BLaER1 (cell line): ENCODE measurements at regions not wholly inside any gene's neighbourhood (a gene's known extent, or its start where the extent isn't known, plus 50 kb on each side); places are given as distances from the start of the nearest gene placed in this dataset.

Experiments used
- H3K27ac ChIP-seq: shearing (Covaris generic); formaldehyde crosslinking; 2 replicates; pipeline ENCODE4 v1.8.1; 2022
- H3K27me3 ChIP-seq: shearing (Covaris generic); formaldehyde crosslinking; 2 replicates; pipeline ENCODE4 v1.8.1; 2022
- H3K36me3 ChIP-seq: shearing (Covaris generic); formaldehyde crosslinking; 2 replicates; pipeline ENCODE4 v1.8.1; 2022
- H3K4me1 ChIP-seq: shearing (Covaris generic); formaldehyde crosslinking; 2 replicates; pipeline ENCODE4 v1.8.1; 2022
- H3K4me2 ChIP-seq: shearing (Covaris generic); formaldehyde crosslinking; 2 replicates; pipeline ENCODE4 v1.8.1; 2022
- H3K4me3 ChIP-seq: shearing (Covaris generic); formaldehyde crosslinking; 2 replicates; pipeline ENCODE4 v1.8.1; 2022
- H3K9ac ChIP-seq: shearing (Covaris generic); formaldehyde crosslinking; 2 replicates; pipeline ENCODE4 v1.8.1; 2022
- H3K9me3 ChIP-seq: shearing (Covaris generic); formaldehyde crosslinking; 2 replicates; pipeline ENCODE4 v1.8.1; 2022
- H4K20me1 ChIP-seq: shearing (Covaris generic); formaldehyde crosslinking; 2 replicates; pipeline ENCODE4 v1.8.1; 2022
- Cebpa-rat ChIP-seq: shearing (Covaris generic); IDR thresholded peaks from 2 replicates; pipeline ENCODE4 v1.8.1; 2022

- no peak for TF ChIP-seq Cebpa-rat
- Histone ChIP-seq H3K27me3 (no peaks in the 10 kb centered on the region), H3K4me2 (no peak overlapping the region), H3K4me3 (no peak overlapping the region), H4K20me1 (no peaks in the 10 kb centered on the region), H3K9me3 (no peaks in the 10 kb centered on the region), H3K36me3 (no peaks in the 10 kb centered on the region), H3K4me1 (no peaks in the 10 kb centered on the region), H3K9ac (no peak overlapping the region), H3K27ac (no peak overlapping the region)
Observed at GRCh38 chr3:168878655-168879054, 782.9 kb upstream of the GOLIM4 start.

DNA sequence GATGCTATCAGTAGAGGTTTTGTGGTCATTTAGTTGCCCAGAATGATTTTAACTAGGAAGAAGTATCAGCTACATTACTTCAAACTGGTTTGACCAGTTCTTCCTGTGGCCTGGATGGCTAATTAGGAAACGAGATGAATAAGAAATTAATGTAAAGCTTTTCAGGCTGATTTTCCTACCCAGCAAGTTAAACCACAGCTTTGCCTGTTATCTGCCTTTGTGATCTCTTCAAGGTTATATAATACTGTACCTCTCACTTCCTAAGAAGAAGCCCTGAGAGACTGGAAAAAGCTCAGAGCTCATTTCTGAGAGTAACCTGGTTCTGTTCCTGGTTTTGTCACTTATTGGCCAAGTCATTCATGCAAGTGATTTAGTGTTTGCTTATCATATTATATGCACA lies 782.2 kb upstream of the GOLIM4 start:
- H4K20me1 ChIP-seq, result no peaks in the 10 kb centered on the region
- no peaks in the 10 kb centered on the region for H3K9me3 ChIP-seq
- H3K27me3 ChIP-seq, result no peaks in the 10 kb centered on the region
- H3K36me3 ChIP-seq, result no peaks in the 10 kb centered on the region
- no peak overlapping the region for H3K27ac ChIP-seq
- no peak for TF ChIP-seq Cebpa-rat
- no peak overlapping the region for H3K4me2 ChIP-seq
- H3K4me1 ChIP-seq, result no peaks in the 10 kb centered on the region
- no peak overlapping the region for H3K4me3 ChIP-seq
- no peak overlapping the region for H3K9ac ChIP-seq

DNA sequence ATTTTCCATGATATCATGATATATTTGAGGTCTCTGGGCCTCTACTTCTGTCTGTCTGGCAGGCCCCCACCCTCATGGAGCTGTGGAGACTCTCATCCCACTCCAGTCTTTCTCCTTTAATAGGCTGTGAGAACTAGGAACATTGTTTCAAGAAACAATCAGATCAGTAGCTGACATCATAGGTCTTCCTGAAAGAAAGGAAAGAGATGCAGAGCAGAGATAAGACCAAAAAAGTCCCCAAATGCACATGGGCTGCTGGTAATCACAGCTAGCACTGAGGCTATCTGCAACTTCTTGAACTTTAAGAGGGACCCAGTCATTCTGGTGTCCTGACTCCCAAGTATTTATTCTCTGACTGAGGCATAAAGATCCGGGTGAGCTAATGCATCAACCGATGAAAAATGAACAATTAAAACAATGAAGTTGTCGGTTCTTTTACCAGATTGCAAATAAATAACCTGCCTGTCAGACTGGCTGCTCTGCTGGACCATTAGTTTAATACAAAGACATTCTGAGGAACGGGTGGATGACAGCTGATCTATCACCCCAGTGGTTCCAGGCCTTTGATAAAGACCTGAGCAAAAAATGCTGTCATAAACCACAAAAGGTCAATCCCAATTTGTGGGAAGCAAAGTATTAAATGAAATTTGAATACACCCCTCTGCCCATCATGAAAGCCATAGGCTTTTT lies 780.8 kb upstream of the GOLIM4 start:
- Histone ChIP-seq H3K27ac (no peak overlapping the region), H3K9me3 (no peaks in the 10 kb centered on the region), H3K9ac (no peak overlapping the region), H3K4me1 (no peaks in the 10 kb centered on the region), H3K36me3 (no peaks in the 10 kb centered on the region), H3K4me3 (no peak overlapping the region), H4K20me1 (no peaks in the 10 kb centered on the region), H3K27me3 (no peaks in the 10 kb centered on the region), H3K4me2 (no peak overlapping the region)
- TF ChIP-seq Cebpa-rat, result no peak

DNA sequence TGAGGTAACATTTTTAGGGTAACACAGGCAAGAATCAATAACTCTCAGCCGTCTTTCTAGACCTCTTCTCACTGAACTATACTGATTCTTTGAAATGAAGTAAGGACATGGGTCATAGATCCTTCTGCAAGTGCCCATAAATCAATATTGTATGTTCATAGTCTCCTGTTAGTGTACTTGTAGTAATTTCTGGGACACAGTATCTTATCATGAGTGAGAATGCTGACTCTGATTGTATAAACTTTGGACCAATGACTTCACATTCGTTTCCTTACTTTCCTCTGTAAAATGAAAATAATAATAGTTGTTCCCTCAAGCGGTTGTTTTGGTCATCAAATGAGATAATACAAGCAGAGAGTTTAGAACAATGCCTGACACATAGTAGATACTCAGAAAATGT lies 777.1 kb upstream of the GOLIM4 start:
- Histone ChIP-seq H3K9ac (no peak overlapping the region), H3K4me1 (no peaks in the 10 kb centered on the region), H3K36me3 (no peaks in the 10 kb centered on the region), H3K4me2 (no peak overlapping the region), H3K4me3 (no peak overlapping the region), H3K27ac (no peak overlapping the region), H3K9me3 (no peaks in the 10 kb centered on the region), H3K27me3 (no peaks in the 10 kb centered on the region), H4K20me1 (no peaks in the 10 kb centered on the region)
- TF ChIP-seq Cebpa-rat, result no peak

GRCh38 chr3:168870892-168871291 lies 775.2 kb upstream of the GOLIM4 start:
- Histone ChIP-seq H3K36me3 (no peaks in the 10 kb centered on the region), H3K27ac (no peak overlapping the region), H3K27me3 (no peaks in the 10 kb centered on the region), H3K9me3 (no peaks in the 10 kb centered on the region), H4K20me1 (no peaks in the 10 kb centered on the region), H3K4me1 (no peaks in the 10 kb centered on the region), H3K4me3 (no peak overlapping the region), H3K9ac (no peak overlapping the region), H3K4me2 (no peak overlapping the region)
- no peak for TF ChIP-seq Cebpa-rat

DNA sequence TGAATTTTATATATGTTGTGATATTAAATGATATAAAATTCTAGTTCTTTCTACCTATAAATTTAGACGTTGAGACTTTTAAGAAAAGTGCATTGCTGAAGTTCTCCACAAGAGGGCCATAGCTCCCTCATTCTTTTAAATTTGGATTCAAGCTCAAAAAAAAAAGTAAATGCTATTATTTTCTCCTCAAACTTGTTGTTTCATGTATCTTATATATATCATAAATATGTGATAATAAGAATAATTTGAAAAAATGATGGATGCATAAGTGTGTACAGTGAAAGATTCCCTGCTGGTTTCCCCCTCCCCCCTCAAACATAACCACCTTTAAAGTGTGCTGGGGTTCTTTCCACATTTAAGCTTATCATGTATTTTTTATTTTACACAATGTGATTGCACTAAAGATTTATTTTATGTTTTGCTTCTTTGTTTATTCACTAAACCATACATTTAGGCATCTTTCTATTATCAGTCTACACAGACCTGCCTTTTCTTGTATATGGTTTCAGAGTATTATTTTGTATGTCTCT lies 769.4 kb upstream of the GOLIM4 start:
- no peaks in the 10 kb centered on the region for H3K9me3 ChIP-seq

DNA sequence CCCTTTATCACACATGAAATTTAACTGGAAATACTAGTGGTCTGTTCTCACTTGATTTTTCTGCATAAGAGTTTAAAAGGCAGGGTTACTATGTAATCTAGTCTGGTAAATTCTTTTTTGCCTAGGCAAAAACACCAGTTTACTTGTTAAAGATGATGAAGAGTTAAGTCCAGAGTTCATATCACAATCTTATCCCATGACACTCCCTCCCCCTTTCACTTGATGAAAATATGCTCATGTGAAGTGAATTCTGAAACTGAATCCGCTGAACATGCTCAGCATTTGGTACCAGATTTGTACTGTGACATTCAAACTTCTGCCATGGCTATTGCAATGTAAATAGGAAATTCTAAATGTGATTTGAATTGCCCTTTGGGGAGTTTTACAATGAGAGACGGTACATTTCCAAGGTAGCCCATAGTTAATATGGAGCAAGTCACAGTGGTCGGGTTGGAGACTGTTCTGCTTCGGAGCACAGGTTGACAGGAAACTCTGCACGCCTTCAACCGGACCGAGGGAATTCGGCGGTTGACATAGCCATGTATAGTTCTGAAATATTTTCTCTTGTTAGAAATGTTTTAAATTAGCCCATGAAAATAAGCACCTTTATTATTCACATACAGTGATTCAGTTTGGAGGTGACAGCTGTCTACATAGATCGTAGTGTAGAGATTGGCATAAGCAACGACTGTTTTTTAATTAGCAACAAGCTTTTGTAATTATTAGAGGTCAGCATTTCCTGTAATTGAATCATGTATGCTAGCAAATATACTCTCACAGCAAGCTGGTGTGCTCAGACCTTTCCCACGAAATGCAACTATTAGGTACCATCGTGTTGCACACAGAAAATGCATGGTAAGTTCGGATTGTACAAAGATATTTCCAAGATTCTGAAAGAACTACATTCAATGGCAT lies 768.6 kb upstream of the GOLIM4 start:
- peak overlapping the region; percentile 75 for H3K4me2 ChIP-seq
- H3K27ac ChIP-seq, result no peak overlapping the region
- peaks cover 33% of the 10 kb centered on the region for H3K4me1 ChIP-seq
- no peaks in the 10 kb centered on the region for H3K36me3 ChIP-seq
- H4K20me1 ChIP-seq, result no peaks in the 10 kb centered on the region
- H3K27me3 ChIP-seq, result no peaks in the 10 kb centered on the region
- no peak overlapping the region for H3K9ac ChIP-seq
- H3K9me3 ChIP-seq, result no peaks in the 10 kb centered on the region
- no peak overlapping the region for H3K4me3 ChIP-seq
- TF ChIP-seq Cebpa-rat, result no peak

More for the DNA sequence above, 769.4 kb upstream of the GOLIM4 start:
- no peaks in the 10 kb centered on the region for H3K36me3 ChIP-seq
- TF ChIP-seq Cebpa-rat, result no peak
- no peaks in the 10 kb centered on the region for H4K20me1 ChIP-seq
- no peak overlapping the region for H3K4me3 ChIP-seq
- H3K4me1 ChIP-seq, result peaks cover 25% of the 10 kb centered on the region
- H3K27me3 ChIP-seq, result no peaks in the 10 kb centered on the region
- H3K4me2 ChIP-seq, result peak overlapping the region; percentile 75
- H3K27ac ChIP-seq, result no peak overlapping the region
- H3K9ac ChIP-seq, result no peak overlapping the region

DNA sequence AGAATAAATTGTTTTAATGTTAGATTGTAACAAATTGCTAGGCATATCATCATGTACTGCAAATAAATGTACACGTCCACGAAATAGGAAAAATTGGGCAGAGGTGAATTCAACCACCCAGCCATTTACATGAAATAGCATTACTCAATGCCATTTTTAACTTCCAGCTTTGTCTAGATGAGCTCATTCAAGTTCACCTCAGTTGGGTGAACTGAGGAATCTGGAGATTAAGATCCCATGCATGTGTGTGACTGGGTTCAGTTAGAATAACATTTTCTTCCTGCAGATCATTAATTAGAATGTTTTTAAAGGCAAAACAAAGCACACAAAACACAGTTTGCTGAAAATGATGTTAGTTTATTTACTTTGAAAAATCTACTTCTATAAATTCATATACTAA lies 767.8 kb upstream of the GOLIM4 start:
- Histone ChIP-seq H3K4me1 (peaks cover 41% of the 10 kb centered on the region), H3K4me2 (no peak overlapping the region), H3K36me3 (no peaks in the 10 kb centered on the region), H4K20me1 (no peaks in the 10 kb centered on the region), H3K27ac (no peak overlapping the region), H3K27me3 (no peaks in the 10 kb centered on the region), H3K9ac (no peak overlapping the region), H3K4me3 (no peak overlapping the region), H3K9me3 (no peaks in the 10 kb centered on the region)
- no peak for TF ChIP-seq Cebpa-rat

DNA sequence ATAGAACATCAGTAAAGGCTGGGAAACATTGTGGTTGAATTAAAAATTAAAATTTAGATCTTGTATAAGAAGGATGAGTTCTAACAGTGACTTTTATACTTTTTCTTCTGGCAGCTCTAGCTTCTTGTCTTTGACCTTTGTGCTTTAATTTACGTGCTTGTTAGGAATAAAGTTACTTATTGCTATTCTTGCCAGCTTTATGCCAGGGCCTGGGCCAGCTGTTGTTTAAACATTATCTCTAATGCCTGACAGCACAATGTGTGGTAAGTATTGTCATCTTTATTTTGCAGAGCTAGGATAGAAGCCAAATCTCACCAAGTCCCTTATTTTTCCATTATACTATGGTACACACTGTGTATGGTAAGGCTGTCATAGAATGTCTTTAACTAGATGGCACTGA lies 766.7 kb upstream of the GOLIM4 start:
- H3K9ac ChIP-seq, result no peak overlapping the region
- no peaks in the 10 kb centered on the region for H3K27me3 ChIP-seq
- TF ChIP-seq Cebpa-rat, result no peak
- H3K4me3 ChIP-seq, result no peak overlapping the region
- H3K27ac ChIP-seq, result no peak overlapping the region
- H3K4me2 ChIP-seq, result no peak overlapping the region
- H4K20me1 ChIP-seq, result no peaks in the 10 kb centered on the region
- H3K9me3 ChIP-seq, result peaks cover 3% of the 10 kb centered on the region; the same call in 1 of the 2 replicates
- H3K4me1 ChIP-seq, result peaks cover 48% of the 10 kb centered on the region
- H3K36me3 ChIP-seq, result no peaks in the 10 kb centered on the region

- peak overlapping the region; percentile 83 for H3K4me2 ChIP-seq
- H4K20me1 ChIP-seq, result no peaks in the 10 kb centered on the region
- H3K4me1 ChIP-seq, result peaks cover 48% of the 10 kb centered on the region
- no peak overlapping the region for H3K4me3 ChIP-seq
- no peak overlapping the region for H3K27ac ChIP-seq
- TF ChIP-seq Cebpa-rat, result no peak
- H3K27me3 ChIP-seq, result no peaks in the 10 kb centered on the region
- peaks cover 22% of the 10 kb centered on the region for H3K9me3 ChIP-seq
- no peak overlapping the region for H3K9ac ChIP-seq
- no peaks in the 10 kb centered on the region for H3K36me3 ChIP-seq
Observed at GRCh38 chr3:168860592-168860991, 764.9 kb upstream of the GOLIM4 start.
